Panc1 (cell line): ENCODE measurements at regions not wholly inside any gene's neighbourhood (a gene's known extent, or its start where the extent isn't known, plus 50 kb on each side); places are given as distances from the start of the nearest gene placed in this dataset.

Source experiments
- CTCF ChIP-seq: fragments of 450-650 bp; IDR thresholded peaks from 2 replicates; pipeline ENCODE4 v1.5.1; 2017; ENCODE audit warnings: mild to moderate bottlenecking
- POLR2AphosphoS5 ChIP-seq: IDR thresholded peaks from 2 replicates; pipeline ENCODE4 v1.6.1; 2012; ENCODE audit warnings: mild to moderate bottlenecking, low read depth, low read length, moderate library complexity
- REST ChIP-seq, 2 experiments: IDR thresholded peaks; 2 replicates each; pipeline ENCODE4 v1.6.1; 2011 to 2012; ENCODE audit warnings: low read depth in 2 of 2, control low read depth in 1 of 2, low read length in 1 of 2, mild to moderate bottlenecking in 1 of 2, moderate library complexity in 1 of 2; ENCODE audit not compliant: insufficient read depth in 1 of 2

GRCh38 chr12:34212651-34213050, 190.4 kb downstream of the ALG10 start:
- TF ChIP-seq REST (IDR thresholded peaks at IDR 0.05; ENCODE audit: insufficient read depth in 1 of 2, low read depth in 2 of 2, low read length in 1 of 2) (no peak), CTCF (no peak), POLR2AphosphoS5 (no peak)
